Skeletal muscle tissue (tissue), 3 donors: ENCODE measurements at regions not wholly inside any gene's neighbourhood (a gene's known extent, or its start where the extent isn't known, plus 50 kb on each side); places are given as distances from the start of the nearest gene placed in this dataset.
"Not testable (repeated sequence)": the region's sequence is repeated elsewhere in the genome, so short reads cannot be mapped to it uniquely, and the experiment has no call there.

Experiments used
- H3K27ac ChIP-seq: one replicate; pipeline ENCODE4 v1.7.0; 2013; ENCODE audit warnings: mild to moderate bottlenecking, low read depth, low read length, inconsistent platforms
- H3K27me3 ChIP-seq, 3 donors: one replicate each; pipeline ENCODE4 v1.7.0; 2013; ENCODE audit warnings: low read length in 3 of 3; ENCODE audit not compliant: control insufficient read depth in 3 of 3, insufficient read depth in 3 of 3
- H3K36me3 ChIP-seq, 3 donors: one replicate each; pipeline ENCODE4 v1.7.0; 2013; ENCODE audit warnings: low read length in 3 of 3; ENCODE audit not compliant: control insufficient read depth in 3 of 3, insufficient read depth in 3 of 3
- H3K4me1 ChIP-seq, 3 donors: one replicate each; pipeline ENCODE4 v1.7.0; 2013; ENCODE audit warnings: low read length in 3 of 3, mild to moderate bottlenecking in 3 of 3; ENCODE audit not compliant: control insufficient read depth in 3 of 3, insufficient read depth in 3 of 3
- H3K4me3 ChIP-seq, 3 donors: one replicate each; pipeline ENCODE4 v1.7.0; 2013; ENCODE audit warnings: low read length in 3 of 3
- H3K9ac ChIP-seq, 3 donors: one replicate each; pipeline ENCODE4 v1.7.0; 2013; ENCODE audit warnings: low read length in 3 of 3, mild to moderate bottlenecking in 3 of 3, moderate library complexity in 2 of 3, low read depth in 1 of 3
- H3K9me3 ChIP-seq, 3 donors: one replicate each; pipeline ENCODE4 v1.7.0; 2013; ENCODE audit warnings: low read length in 3 of 3; ENCODE audit not compliant: control insufficient read depth in 3 of 3
- donor health status: Osteomylitis.

DNA sequence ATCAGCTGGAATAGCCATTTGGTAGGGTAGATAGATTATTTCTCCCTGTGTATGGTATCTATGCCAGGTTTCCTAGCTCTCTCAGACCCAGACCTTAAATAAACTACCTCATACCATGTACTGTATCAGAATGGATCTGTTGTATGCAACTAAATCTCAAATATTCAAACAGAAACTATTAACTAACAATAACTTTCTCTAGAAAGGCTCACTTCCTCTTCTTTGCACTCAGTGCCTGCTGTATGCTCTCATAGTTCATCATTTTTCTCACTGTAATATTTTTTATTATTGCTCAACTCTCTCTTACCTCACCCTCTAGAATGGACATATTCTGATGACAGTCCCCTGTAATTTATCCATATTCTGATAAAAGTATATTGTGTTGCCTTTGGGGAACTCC lies 182.4 kb downstream of the TOX3 start:
- no peaks in the 10 kb centered on the region for H3K4me1 ChIP-seq
- no peaks in the 10 kb centered on the region for H3K36me3 ChIP-seq
- no peak overlapping the region for H3K27ac ChIP-seq
- no peak overlapping the region for H3K9ac ChIP-seq
- H3K4me3 ChIP-seq = no peak overlapping the region
- H3K27me3 ChIP-seq = no peaks in the 10 kb centered on the region
- no peaks in the 10 kb centered on the region for H3K9me3 ChIP-seq

DNA sequence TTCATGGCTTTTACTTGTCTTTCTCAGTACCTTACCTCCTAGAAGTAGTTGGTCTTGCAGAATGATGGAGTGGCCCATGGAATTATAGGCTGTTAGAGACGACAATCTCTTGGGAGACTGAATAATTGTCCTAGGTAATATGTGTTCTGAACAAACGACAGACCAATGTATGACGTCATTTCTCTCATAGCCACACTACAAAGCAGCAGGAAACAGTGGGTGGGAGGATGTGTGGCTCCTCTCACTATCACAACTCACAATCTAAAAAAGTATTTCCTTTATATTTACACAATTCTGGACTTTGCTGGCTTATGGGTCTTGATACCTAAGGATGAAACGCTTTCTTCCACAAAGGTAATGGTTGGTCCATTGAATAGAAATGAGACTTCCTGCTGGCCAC lies 183.9 kb downstream of the TOX3 start:
- H3K9ac ChIP-seq = no peak overlapping the region
- H3K27me3 ChIP-seq = no peaks in the 10 kb centered on the region
- no peaks in the 10 kb centered on the region for H3K4me1 ChIP-seq
- no peaks in the 10 kb centered on the region for H3K9me3 ChIP-seq
- H3K27ac ChIP-seq = no peak overlapping the region
- no peaks in the 10 kb centered on the region for H3K36me3 ChIP-seq
- H3K4me3 ChIP-seq = no peak overlapping the region

DNA sequence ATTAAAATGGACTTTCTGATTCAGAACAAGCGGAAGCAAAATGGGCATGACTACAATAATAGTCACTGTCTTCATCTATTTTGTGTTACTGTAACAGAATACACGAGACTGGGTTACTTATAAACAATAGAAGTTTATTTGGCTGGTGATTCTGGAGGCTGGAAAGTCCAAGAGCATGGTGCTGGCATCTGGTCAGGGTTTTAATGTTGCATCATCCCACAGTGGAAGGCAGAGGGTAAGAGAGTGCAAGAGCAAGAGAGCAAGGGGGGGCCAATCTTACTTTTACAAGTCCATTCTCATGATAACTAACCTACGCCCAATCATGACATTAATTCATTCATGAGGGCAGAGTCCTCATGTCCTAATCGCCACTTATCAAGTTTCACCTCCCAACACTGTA lies 189.2 kb downstream of the TOX3 start:
- no peak overlapping the region for H3K27ac ChIP-seq
- no peaks in the 10 kb centered on the region for H3K27me3 ChIP-seq
- no peaks in the 10 kb centered on the region for H3K9me3 ChIP-seq
- no peak overlapping the region for H3K4me3 ChIP-seq
- no peaks in the 10 kb centered on the region for H3K36me3 ChIP-seq
- H3K9ac ChIP-seq = no peak overlapping the region
- H3K4me1 ChIP-seq = no peaks in the 10 kb centered on the region

DNA sequence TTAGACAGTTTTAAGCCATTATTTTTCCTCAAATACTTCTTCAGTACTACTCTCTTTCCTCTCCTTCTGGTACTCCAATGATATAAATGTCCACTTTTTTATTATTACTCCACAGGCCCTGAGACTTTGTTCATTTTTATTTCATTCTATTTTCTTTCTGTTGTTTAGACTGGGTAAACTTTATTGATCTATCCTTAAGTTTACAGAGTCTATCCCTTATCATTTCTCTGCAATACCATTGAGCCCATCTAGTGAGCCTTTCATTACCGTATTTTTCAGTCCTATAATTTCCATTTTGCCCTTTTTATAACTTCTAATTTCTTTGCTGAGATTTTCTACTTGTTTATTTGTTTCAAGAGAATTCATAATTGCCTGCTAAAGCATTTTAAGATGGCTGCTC lies 193.7 kb downstream of the TOX3 start:
- H3K9ac ChIP-seq = no peak overlapping the region
- no peak overlapping the region for H3K4me3 ChIP-seq
- no peaks in the 10 kb centered on the region for H3K4me1 ChIP-seq
- H3K27ac ChIP-seq = no peak overlapping the region
- H3K36me3 ChIP-seq = no peaks in the 10 kb centered on the region
- H3K27me3 ChIP-seq = no peaks in the 10 kb centered on the region
- H3K9me3 ChIP-seq = no peaks in the 10 kb centered on the region

DNA sequence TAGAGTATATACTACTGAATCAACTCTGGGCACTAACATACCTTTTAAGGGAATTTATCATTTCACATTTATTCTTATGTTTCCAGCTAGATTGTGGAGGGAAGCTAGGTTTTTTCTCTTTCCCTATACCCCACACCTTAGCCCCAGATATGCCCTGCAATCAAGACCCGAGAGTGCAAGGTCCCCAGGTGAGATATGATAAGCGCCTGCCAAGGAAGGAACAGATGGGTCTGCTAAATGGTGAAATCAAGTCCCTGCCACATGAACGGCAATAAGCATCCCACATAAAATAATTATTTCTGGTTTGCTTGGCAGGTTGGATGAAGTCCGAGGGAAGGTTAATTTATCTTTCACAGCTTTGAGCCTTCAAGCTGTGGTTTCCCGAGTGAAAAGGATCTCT lies 195.5 kb downstream of the TOX3 start:
- Histone ChIP-seq H3K27ac (no peak overlapping the region), H3K27me3 (no peaks in the 10 kb centered on the region), H3K36me3 (no peaks in the 10 kb centered on the region)

DNA sequence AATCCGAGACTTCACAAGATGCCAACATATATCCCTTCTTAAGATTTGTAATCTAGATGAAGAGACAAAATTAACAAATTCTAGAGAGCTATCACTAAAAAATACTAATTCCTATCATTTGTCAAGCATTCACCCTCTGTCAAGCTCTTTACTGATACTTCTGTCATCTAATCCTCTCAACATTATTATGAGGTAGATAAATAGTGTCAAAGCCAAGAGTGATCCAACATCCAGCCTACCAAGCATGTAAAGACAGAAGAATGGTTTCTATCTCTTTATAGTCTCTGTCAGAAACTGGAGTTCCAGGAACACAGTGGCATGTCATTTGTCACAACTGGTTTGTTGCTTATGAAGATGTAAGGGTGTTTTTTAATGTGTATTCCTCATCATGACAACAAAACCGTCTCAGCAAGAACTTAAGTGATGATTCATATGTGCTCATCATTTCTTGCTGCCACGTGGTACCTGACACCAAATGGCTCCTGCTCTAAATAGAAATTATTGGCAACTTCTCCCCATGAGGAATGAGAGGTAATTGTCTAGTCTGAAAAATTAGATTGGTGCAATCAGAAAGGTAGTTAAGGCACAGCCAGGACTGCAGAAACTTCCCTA lies 196.8 kb downstream of the TOX3 start:
- H3K4me1 ChIP-seq = no peaks in the 10 kb centered on the region
- no peak overlapping the region for H3K27ac ChIP-seq
- no peaks in the 10 kb centered on the region for H3K27me3 ChIP-seq
- no peak overlapping the region for H3K9ac ChIP-seq
- H3K4me3 ChIP-seq = no peak overlapping the region
- no peaks in the 10 kb centered on the region for H3K9me3 ChIP-seq
- no peaks in the 10 kb centered on the region for H3K36me3 ChIP-seq

More for the DNA sequence above, 195.5 kb downstream of the TOX3 start:
- Histone ChIP-seq H3K4me1 (no peaks in the 10 kb centered on the region), H3K9me3 (no peaks in the 10 kb centered on the region), H3K4me3 (no peak overlapping the region), H3K9ac (no peak overlapping the region)

DNA sequence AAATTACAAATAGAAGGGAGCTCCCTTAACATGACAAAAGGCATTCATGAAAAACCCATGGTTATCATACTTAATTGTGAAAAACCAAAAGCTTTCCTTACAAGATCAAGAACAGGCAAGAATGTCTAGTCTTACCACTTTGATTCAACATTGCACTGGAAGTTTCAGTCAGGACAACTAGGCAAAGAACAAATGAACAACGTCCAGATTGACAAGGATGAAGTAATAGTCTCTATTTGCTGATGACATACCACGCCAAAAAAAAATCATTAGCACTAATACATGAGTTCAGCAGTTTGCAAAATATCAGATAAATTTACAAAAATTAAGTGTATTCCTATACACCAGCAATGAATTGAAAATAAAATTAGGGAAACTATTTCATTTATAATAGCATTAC lies 200.2 kb downstream of the TOX3 start:
- no peak overlapping the region for H3K9ac ChIP-seq
- no peaks in the 10 kb centered on the region for H3K4me1 ChIP-seq
- no peaks in the 10 kb centered on the region for H3K27me3 ChIP-seq
- no peaks in the 10 kb centered on the region for H3K9me3 ChIP-seq
- no peaks in the 10 kb centered on the region for H3K36me3 ChIP-seq
- no peak overlapping the region for H3K4me3 ChIP-seq
- H3K27ac ChIP-seq = no peak overlapping the region

DNA sequence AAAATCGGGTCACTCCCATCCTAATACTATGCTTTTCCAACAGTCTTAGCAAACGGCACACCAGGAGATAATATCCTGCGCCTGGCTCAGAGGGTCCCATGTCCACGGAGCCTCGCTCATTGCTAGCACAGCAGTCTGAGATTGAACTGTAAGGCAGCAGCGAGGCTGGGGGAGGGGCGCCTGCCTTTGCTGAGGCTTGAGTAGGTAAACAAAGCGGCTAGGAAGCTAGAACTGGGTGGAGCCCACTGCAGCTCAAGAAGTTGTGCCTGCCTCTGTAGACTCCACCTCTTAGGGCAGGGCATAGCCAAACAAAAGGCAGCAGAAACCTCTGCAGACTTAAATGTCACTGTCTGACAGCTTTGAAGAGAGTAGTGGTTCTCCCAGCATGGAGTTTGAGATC lies 213.3 kb downstream of the TOX3 start:
- H3K4me3 ChIP-seq, H3K36me3 ChIP-seq, H3K9ac ChIP-seq, H3K9me3 ChIP-seq, H3K27ac ChIP-seq, H3K27me3 ChIP-seq, H3K4me1 ChIP-seq: not testable (repeated sequence)

DNA sequence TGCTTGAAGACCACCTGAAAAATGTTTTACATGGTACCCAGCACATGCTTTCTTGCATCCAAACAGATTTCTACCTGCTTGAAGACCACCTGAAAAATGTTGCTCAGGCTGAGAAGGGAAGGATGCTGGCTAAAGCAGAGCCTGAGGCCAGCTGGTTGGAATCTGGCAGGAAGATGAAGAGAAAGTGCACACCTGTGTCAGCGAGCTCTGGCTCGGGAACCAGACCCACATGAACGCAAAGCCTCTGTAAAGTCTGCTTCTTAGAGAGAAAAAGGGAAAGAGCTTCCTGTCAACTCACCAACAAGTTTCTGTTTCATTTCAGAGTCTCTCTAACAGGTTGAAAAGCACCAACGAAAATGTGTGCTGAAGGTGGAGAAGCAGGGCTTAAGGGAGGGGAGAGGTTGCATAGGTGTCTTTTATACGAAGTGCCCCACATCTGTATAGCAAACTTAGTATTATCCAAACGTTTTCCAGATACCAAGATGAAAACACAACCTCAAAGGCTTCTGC lies 226.0 kb downstream of the TOX3 start:
- Histone ChIP-seq H3K27me3 (no peaks in the 10 kb centered on the region), H3K4me3 (no peak overlapping the region), H3K4me1 (no peaks in the 10 kb centered on the region), H3K27ac (no peak overlapping the region), H3K9me3 (no peaks in the 10 kb centered on the region), H3K9ac (no peak overlapping the region), H3K36me3 (no peaks in the 10 kb centered on the region)

DNA sequence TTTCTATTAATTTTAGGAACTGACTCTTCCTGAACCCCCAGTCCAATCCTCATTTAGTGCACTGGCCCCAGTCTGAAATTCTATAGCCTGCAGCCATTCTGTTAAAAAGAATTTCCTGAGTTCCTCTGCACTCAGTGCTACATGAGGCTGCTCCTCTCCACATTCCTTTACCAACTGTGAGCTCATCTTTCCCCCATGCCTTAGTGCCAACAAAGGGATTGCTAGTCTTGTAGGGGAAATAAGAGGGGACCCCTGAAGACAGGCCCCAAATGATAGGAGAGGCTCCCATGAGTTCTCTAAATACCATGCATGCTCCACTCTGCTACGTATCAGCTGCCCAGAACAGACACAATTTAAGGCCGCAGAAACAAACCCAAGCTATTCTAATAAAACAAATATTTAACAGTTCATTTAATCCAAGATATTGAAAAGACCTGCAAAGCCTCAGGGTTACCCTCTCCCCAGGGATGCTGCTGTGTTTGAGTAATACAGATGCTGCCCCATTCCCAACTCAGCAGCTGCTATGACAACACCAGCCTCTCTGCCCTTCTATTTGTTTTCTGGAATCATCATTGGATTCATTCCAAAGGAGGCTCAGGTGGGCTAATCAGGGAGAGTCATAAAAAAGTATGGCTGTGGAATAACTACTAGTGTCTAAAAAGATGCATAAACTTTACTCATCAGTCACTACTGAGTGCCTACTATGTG lies 228.5 kb downstream of the TOX3 start:
- H3K36me3 ChIP-seq = no peaks in the 10 kb centered on the region
- H3K9me3 ChIP-seq = no peaks in the 10 kb centered on the region
- no peak overlapping the region for H3K9ac ChIP-seq
- H3K27me3 ChIP-seq = no peaks in the 10 kb centered on the region
- H3K4me1 ChIP-seq = no peaks in the 10 kb centered on the region
- no peak overlapping the region for H3K27ac ChIP-seq
- H3K4me3 ChIP-seq = no peak overlapping the region
